GM13977 (cell line): ENCODE measurements at regions not wholly inside any gene's neighbourhood (a gene's known extent, or its start where the extent isn't known, plus 50 kb on each side); places are given as distances from the start of the nearest gene placed in this dataset.
"Not testable (repeated sequence)": the region's sequence is repeated elsewhere in the genome, so short reads cannot be mapped to it uniquely, and the experiment has no call there.

Source experiments
- DNase-seq: peaks from one replicate; pipeline ENCODE4 v3.0.0; 2012; ENCODE audit warnings: low spot score
- CTCF ChIP-seq: IDR thresholded peaks from 2 replicates; pipeline ENCODE4 v1.5.1; 2012; ENCODE audit warnings: mild to moderate bottlenecking, control low read depth; ENCODE audit not compliant: insufficient read depth; ENCODE audit errors: extremely low read depth, missing control alignments
- in situ Hi-C: fragments of 300-500 bp; cut with MboI; formaldehyde crosslinking; loops from one replicate; pipeline ENCODE4 v1.12.0; 2022; ENCODE audit warnings: low sequenced_read_pairs, low pct_unique_long_range_greater_than_20kb, mixed read lengths, inconsistent platforms; ENCODE audit not compliant: unreplicated experiment

GRCh38 chrX:114037515-114037914, 546.4 kb upstream of the HTR2C start:
- in situ Hi-C loops = no loop called here
- no peak for DNase-seq
- TF ChIP-seq CTCF = no peak

GRCh38 chrX:114028907-114029662, 554.8 kb upstream of the HTR2C start:
- no peak for DNase-seq
- in situ Hi-C loops = no loop called here
- TF ChIP-seq CTCF = no peak

- DNase-seq = no peak
- in situ Hi-C loops = no loop called here
- TF ChIP-seq CTCF = no peak
Measured at GRCh38 chrX:114017086-114017485, 566.8 kb upstream of the HTR2C start.

GRCh38 chrX:114015966-114016365, 567.9 kb upstream of the HTR2C start:
- no peak for DNase-seq
- TF ChIP-seq CTCF = no peak
- in situ Hi-C loops = no loop called here

- DNase-seq = no peak
- no peak for TF ChIP-seq CTCF
- in situ Hi-C loops = no loop called here
Measured at GRCh38 chrX:114006664-114007063, 577.2 kb upstream of the HTR2C start.

- in situ Hi-C loops = no loop called here
- TF ChIP-seq CTCF = no peak
Measured at GRCh38 chrX:113996781-113997180, 587.1 kb upstream of the HTR2C start.

GRCh38 chrX:113991720-113992119, 592.2 kb upstream of the HTR2C start:
- DNase-seq, in situ Hi-C loops: not testable (repeated sequence)

More at GRCh38 chrX:113996781-113997180, 587.1 kb upstream of the HTR2C start:
- DNase-seq = no peak

GRCh38 chrX:113990669-113991068, 593.2 kb upstream of the HTR2C start:
- DNase-seq, in situ Hi-C loops: not testable (repeated sequence)

- DNase-seq, in situ Hi-C loops: not testable (repeated sequence)
Measured at GRCh38 chrX:113988315-113988935, 595.5 kb upstream of the HTR2C start.
